MM.1S (cell line): ENCODE measurements at regions not wholly inside any gene's neighbourhood (a gene's known extent, or its start where the extent isn't known, plus 50 kb on each side); places are given as distances from the start of the nearest gene placed in this dataset.
"Not testable (repeated sequence)": the region's sequence is repeated elsewhere in the genome, so short reads cannot be mapped to it uniquely, and the experiment has no call there.

ENCODE experiments used
- EZH2 ChIP-seq: fragments of 300-600 bp; sonication (generic); optimal IDR thresholded peaks from 2 replicates; pipeline ENCODE3; 2017; ENCODE audit warnings: low read depth, mild to moderate bottlenecking, antibody characterized with exemption, low read length, mixed read lengths
- TF ChIP-seq, protein P1 (sequence below): fragments of 300-600 bp; sonication (generic); IDR thresholded peaks from 2 replicates; pipeline ENCODE4 v1.5.1; 2016; ENCODE audit warnings: antibody characterized with exemption, low read length, mixed read lengths

- TF ChIP-seq, protein P1, sequence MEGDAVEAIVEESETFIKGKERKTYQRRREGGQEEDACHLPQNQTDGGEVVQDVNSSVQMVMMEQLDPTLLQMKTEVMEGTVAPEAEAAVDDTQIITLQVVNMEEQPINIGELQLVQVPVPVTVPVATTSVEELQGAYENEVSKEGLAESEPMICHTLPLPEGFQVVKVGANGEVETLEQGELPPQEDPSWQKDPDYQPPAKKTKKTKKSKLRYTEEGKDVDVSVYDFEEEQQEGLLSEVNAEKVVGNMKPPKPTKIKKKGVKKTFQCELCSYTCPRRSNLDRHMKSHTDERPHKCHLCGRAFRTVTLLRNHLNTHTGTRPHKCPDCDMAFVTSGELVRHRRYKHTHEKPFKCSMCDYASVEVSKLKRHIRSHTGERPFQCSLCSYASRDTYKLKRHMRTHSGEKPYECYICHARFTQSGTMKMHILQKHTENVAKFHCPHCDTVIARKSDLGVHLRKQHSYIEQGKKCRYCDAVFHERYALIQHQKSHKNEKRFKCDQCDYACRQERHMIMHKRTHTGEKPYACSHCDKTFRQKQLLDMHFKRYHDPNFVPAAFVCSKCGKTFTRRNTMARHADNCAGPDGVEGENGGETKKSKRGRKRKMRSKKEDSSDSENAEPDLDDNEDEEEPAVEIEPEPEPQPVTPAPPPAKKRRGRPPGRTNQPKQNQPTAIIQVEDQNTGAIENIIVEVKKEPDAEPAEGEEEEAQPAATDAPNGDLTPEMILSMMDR, result not testable (repeated sequence)
- not testable (repeated sequence) for TF ChIP-seq EZH2
These were observed 188.7 kb upstream of the LRRC61 start for GRCh38 chr7:150134451-150134850.
